GM18909 (cell line): ENCODE measurements at regions not wholly inside any gene's neighbourhood (a gene's known extent, or its start where the extent isn't known, plus 50 kb on each side); places are given as distances from the start of the nearest gene placed in this dataset.
"Not testable (repeated sequence)": the region's sequence is repeated elsewhere in the genome, so short reads cannot be mapped to it uniquely, and the experiment has no call there.

Experiments used
- ATAC-seq: cut with Tn5 transposase; IDR thresholded peaks from one replicate; pipeline ENCODE4 v1.9.1; 2021; ENCODE audit warnings: mild to moderate bottlenecking; ENCODE audit not compliant: unreplicated experiment, poor library complexity

DNA sequence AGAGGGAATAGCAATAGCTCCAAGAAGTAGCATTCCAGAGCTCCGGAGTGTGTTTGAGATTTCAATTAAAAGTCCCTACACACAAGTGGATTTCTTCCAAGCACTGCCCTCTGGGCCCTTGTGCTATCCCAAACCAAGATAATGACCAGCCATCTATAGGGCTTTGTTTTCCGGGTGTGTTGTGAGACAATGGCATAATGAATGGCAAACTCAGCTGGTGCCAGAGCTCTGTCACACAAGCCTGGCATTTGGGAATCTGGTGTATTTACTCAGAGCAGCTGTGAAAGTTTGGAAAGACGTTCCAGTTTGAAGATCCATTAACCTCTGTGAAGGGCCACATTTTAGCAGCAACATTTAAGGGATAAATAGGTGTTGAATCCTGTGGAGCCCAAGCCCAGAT is 61.2 kb upstream of the TMTC2 start:
- no peak for ATAC-seq

DNA sequence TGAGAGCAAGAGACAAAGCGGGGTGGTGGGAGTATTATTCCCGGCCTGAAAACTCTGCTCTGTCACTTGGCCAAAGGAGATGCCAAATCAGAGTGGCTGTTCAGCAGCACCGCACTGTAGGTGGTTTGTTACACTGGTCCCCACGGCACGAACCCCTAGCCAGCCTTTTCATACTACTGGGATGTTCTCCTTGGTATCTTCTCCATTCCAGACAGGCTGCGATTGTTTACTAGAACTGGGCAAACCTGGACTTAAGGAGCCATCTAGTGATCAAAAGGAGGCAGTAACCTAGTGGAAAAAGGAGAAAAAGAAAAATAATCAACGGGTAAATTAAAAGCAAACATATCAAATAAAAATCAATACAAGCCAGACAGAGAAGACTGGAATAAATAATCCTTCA is 58.9 kb upstream of the TMTC2 start:
- peak; percentile 68 for ATAC-seq

DNA sequence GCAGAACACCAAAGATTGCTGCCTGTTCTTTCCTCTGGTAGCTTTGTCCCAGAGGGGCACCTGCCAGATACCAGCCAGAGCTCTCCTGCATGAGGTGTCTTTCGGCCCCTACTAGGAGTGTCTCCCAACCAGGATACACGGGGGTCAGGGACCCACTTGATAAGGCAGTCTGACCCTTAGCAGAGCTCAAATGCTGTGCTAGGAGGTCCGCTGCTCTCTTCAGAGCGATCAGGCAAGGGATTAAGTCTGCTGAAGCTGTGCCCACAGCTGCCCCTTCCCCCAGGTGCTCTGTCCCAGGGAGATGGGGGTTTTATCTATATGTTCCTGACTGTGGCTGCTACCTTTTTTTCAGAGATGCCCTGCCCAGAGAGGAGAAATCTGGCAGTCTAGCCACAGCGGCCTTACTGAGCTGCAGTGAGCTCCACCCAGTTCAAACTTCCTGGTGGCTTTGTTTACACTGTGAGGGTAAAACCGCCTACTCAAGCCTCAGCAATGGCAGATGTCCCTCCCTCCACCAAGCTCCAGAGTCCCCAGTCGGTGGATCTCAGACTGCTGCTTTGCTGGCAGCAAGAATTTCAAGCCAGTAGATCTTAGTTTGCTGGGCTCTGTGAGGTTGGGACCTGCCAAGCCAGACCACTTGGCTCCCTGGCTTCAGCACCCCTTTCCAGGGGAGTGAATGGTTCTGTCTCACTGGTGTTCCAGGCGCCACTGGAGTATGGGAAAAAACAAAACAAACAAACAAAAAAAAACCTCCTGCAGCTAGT is 52.0 kb upstream of the TMTC2 start:
- ATAC-seq = not testable (repeated sequence)

DNA sequence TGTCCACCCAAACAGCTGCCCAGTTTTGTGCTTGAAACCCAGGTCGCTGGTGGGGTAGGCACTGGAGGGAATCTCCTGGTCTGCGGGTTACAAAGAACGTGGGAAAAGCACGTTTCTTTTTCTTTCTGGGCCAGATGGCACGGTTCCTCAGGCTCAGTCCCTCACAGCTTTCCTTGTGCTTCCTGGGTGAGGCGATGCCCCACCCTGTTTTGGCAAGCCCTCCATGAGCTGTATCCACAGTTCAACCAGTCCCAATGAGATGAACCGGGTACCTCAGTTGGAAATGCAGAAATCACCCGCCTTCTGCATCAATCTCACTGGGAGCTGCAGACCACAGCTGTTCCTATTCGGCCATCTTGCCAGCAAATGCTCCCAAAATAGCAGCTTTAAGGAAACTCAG is 51.4 kb upstream of the TMTC2 start:
- ATAC-seq = no peak
